Tibial artery (tissue), 4 donors: ENCODE measurements at regions not wholly inside any gene's neighbourhood (a gene's known extent, or its start where the extent isn't known, plus 50 kb on each side); places are given as distances from the start of the nearest gene placed in this dataset.

Source experiments
- DNase-seq, 2 donors: peaks; one replicate each; pipeline ENCODE4 v3.0.0-alpha.2; 2019
- H3K27ac ChIP-seq, 2 donors: fragments of 200-600 bp; sonication (generic) in 1 of 2; 1 replicate in 1 of 2; 2 replicates in 1 of 2; pipeline ENCODE4 v1.5.1; 2018 to 2019; ENCODE audit warnings: mild to moderate bottlenecking in 1 of 2
- H3K27me3 ChIP-seq, 2 donors: fragments of 200-600 bp; sonication (generic) in 1 of 2; one replicate each; pipeline versions ENCODE4 v1.5.1 to v1.6.0; 2016 to 2019
- H3K36me3 ChIP-seq, 3 donors: fragments of 200-600 bp; sonication (generic) in 2 of 3; one replicate each; pipeline ENCODE4 v1.5.1; 2016 to 2019; ENCODE audit warnings: mild to moderate bottlenecking in 2 of 3
- H3K4me1 ChIP-seq, 4 donors: fragments of 200-600 bp; sonication (generic) in 2 of 4; 1 replicate in 3 of 4; 2 replicates in 1 of 4; pipeline ENCODE4 v1.5.1; 2016 to 2019
- H3K4me3 ChIP-seq, 2 donors: fragments of 200-600 bp; sonication (generic) in 1 of 2; 1 replicate in 1 of 2; 2 replicates in 1 of 2; pipeline ENCODE4 v1.5.1; 2018 to 2019; ENCODE audit warnings: mild to moderate bottlenecking in 2 of 2
- H3K9me3 ChIP-seq, 3 donors: fragments of 200-600 bp; sonication (generic) in 1 of 3; one replicate each; pipeline ENCODE4 v1.5.1; 2016 to 2019
- intact Hi-C: fragments of 100-400 bp; cut with DNase I; formaldehyde crosslinking; loops from one replicate; pipeline ENCODE4 v1.15.0; 2023; ENCODE audit warnings: low total_unique reads
- TF ChIP-seq, protein P1 (sequence below), 2 experiments: fragments of 200-600 bp in 1 of 2; fragments of 450-650 bp in 1 of 2; IDR thresholded peaks; one replicate each; pipeline ENCODE4 v1.5.1; 2017 to 2019; ENCODE audit warnings: antibody characterized with exemption in 2 of 2, mild to moderate bottlenecking in 1 of 2, moderate library complexity in 1 of 2

- TF ChIP-seq, protein P1, sequence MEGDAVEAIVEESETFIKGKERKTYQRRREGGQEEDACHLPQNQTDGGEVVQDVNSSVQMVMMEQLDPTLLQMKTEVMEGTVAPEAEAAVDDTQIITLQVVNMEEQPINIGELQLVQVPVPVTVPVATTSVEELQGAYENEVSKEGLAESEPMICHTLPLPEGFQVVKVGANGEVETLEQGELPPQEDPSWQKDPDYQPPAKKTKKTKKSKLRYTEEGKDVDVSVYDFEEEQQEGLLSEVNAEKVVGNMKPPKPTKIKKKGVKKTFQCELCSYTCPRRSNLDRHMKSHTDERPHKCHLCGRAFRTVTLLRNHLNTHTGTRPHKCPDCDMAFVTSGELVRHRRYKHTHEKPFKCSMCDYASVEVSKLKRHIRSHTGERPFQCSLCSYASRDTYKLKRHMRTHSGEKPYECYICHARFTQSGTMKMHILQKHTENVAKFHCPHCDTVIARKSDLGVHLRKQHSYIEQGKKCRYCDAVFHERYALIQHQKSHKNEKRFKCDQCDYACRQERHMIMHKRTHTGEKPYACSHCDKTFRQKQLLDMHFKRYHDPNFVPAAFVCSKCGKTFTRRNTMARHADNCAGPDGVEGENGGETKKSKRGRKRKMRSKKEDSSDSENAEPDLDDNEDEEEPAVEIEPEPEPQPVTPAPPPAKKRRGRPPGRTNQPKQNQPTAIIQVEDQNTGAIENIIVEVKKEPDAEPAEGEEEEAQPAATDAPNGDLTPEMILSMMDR (IDR thresholded peaks at IDR 0.05), result no peak
Measured at GRCh38 chr4:111268769-111269414, 646.0 kb upstream of the PITX2 start.

GRCh38 chr4:111269439-111269838 is 646.6 kb upstream of the PITX2 start:
- intact Hi-C loops, result no loop called here
- DNase-seq, result no peak
- H3K27ac ChIP-seq, result peak overlapping the region; percentile 57 to 64
- peak overlapping the region in 1 of 2 donors; percentile 3 for H3K4me3 ChIP-seq
- H3K9me3 ChIP-seq, result no peaks in the 10 kb centered on the region
- H3K4me1 ChIP-seq, result peaks cover 0 to 29% (median 2%) of the 10 kb centered on the region in 4 donors
- no peaks in the 10 kb centered on the region for H3K36me3 ChIP-seq
- no peaks in the 10 kb centered on the region for H3K27me3 ChIP-seq
- TF ChIP-seq, protein P1 (IDR thresholded peaks at IDR 0.05), result no peak

More at GRCh38 chr4:111268769-111269414, 646.0 kb upstream of the PITX2 start:
- Histone ChIP-seq H3K36me3 (no peaks in the 10 kb centered on the region), H3K27ac (peak overlapping the region; percentile 57 to 64), H3K4me3 (peak overlapping the region in 1 of 2 donors; percentile 1), H3K4me1 (peaks cover 0 to 29% (median 2%) of the 10 kb centered on the region in 4 donors), H3K27me3 (no peaks in the 10 kb centered on the region), H3K9me3 (no peaks in the 10 kb centered on the region)
- intact Hi-C loops, result no loop called here
- DNase-seq, result no peak

- intact Hi-C loops, result no loop called here
- TF ChIP-seq, protein P1 (IDR thresholded peaks at IDR 0.05), result no peak
- Histone ChIP-seq H3K36me3 (no peaks in the 10 kb centered on the region), H3K27ac (no peak overlapping the region), H3K4me1 (peaks cover 0 to 18% (median 2%) of the 10 kb centered on the region in 4 donors), H3K27me3 (no peaks in the 10 kb centered on the region), H3K9me3 (no peaks in the 10 kb centered on the region), H3K4me3 (no peak overlapping the region)
- no peak for DNase-seq
Measured at GRCh38 chr4:111274060-111274459, 651.2 kb upstream of the PITX2 start.

GRCh38 chr4:111274486-111274885 is 651.6 kb upstream of the PITX2 start:
- Histone ChIP-seq H3K4me1 (peaks cover 0 to 14% (median 2%) of the 10 kb centered on the region in 4 donors), H3K36me3 (no peaks in the 10 kb centered on the region), H3K27ac (no peak overlapping the region), H3K4me3 (no peak overlapping the region), H3K27me3 (no peaks in the 10 kb centered on the region), H3K9me3 (no peaks in the 10 kb centered on the region)
- intact Hi-C loops, result no loop called here
- no peak for DNase-seq
- TF ChIP-seq, protein P1 (IDR thresholded peaks at IDR 0.05), result no peak

GRCh38 chr4:111281219-111281618 is 658.3 kb upstream of the PITX2 start:
- no peaks in the 10 kb centered on the region for H3K27me3 ChIP-seq
- H3K36me3 ChIP-seq, result no peaks in the 10 kb centered on the region
- H3K4me1 ChIP-seq, result no peaks in the 10 kb centered on the region
- no peaks in the 10 kb centered on the region for H3K9me3 ChIP-seq
- no peak for DNase-seq
- H3K4me3 ChIP-seq, result no peak overlapping the region
- intact Hi-C loops, result loop anchor here (10.0 kb wide), 1 partner anchor 656 kb away; the partner anchor contains the start of gene PITX2
- H3K27ac ChIP-seq, result no peak overlapping the region
- TF ChIP-seq, protein P1 (IDR thresholded peaks at IDR 0.05), result no peak
